HepG2 (cell line): ENCODE measurements at regions not wholly inside any gene's neighbourhood (a gene's known extent, or its start where the extent isn't known, plus 50 kb on each side); places are given as distances from the start of the nearest gene placed in this dataset.

ENCODE experiments used
- AHR ChIP-seq: IDR thresholded peaks from 2 replicates; pipeline ENCODE4 v1.6.1; 2018; ENCODE audit warnings: missing genetic modification reagents, missing compliant biosample characterization
- HIVEP1 ChIP-seq: sonication (generic); formaldehyde crosslinking; IDR thresholded peaks from 2 replicates; pipeline ENCODE4 v1.4.0; 2020; ENCODE audit warnings: mild to moderate bottlenecking, missing genetic modification reagents
- HOXA3 ChIP-seq: sonication (generic); formaldehyde crosslinking; IDR thresholded peaks from 2 replicates; pipeline ENCODE4 v1.5.0; 2020; ENCODE audit warnings: missing genetic modification reagents
- MEF2D ChIP-seq: sonication (generic); formaldehyde crosslinking; IDR thresholded peaks from 2 replicates; pipeline ENCODE4 v1.5.1; 2020; ENCODE audit warnings: mild to moderate bottlenecking, missing genetic modification reagents
- MYNN ChIP-seq: sonication (generic); formaldehyde crosslinking; IDR thresholded peaks from 2 replicates; pipeline ENCODE4 v1.4.0; 2020; ENCODE audit warnings: mild to moderate bottlenecking, low read depth, missing genetic modification reagents
- PLSCR1 ChIP-seq: sonication (generic); formaldehyde crosslinking; IDR thresholded peaks from 2 replicates; pipeline ENCODE4 v1.5.0; 2020; ENCODE audit warnings: missing genetic modification reagents, mild to moderate bottlenecking, borderline replicate concordance
- PRPF4 ChIP-seq: fragments of 200-400 bp; formaldehyde crosslinking; IDR thresholded peaks from 2 replicates; pipeline ENCODE4 v1.6.1; 2016; ENCODE audit warnings: low read length, low read depth; ENCODE audit not compliant: poor library complexity, severe bottlenecking
- RXRA ChIP-seq: sonication (generic); formaldehyde crosslinking; IDR thresholded peaks from 2 replicates; pipeline ENCODE4 v1.5.1; 2020; ENCODE audit warnings: missing genetic modification reagents
- SATB2 ChIP-seq: sonication (generic); formaldehyde crosslinking; IDR thresholded peaks from 2 replicates; pipeline ENCODE4 v1.5.0; 2020; ENCODE audit warnings: missing genetic modification reagents
- SYNCRIP ChIP-seq: fragments of 200-400 bp; formaldehyde crosslinking; IDR thresholded peaks from 2 replicates; pipeline ENCODE4 v1.6.1; 2018; ENCODE audit warnings: mild to moderate bottlenecking, low read depth, low read length; ENCODE audit not compliant: insufficient read depth
- ZBED4 ChIP-seq: sonication (generic); formaldehyde crosslinking; IDR thresholded peaks from 2 replicates; pipeline ENCODE4 v1.4.0; 2020; ENCODE audit warnings: missing genetic modification reagents, borderline replicate concordance
- ZNF17 ChIP-seq: sonication (generic); formaldehyde crosslinking; IDR thresholded peaks from 2 replicates; pipeline ENCODE4 v1.5.0; 2020; ENCODE audit warnings: mild to moderate bottlenecking, missing genetic modification reagents
- ZNF20 ChIP-seq: sonication (generic); formaldehyde crosslinking; IDR thresholded peaks from 2 replicates; pipeline ENCODE4 v1.4.0; 2020; ENCODE audit warnings: mild to moderate bottlenecking, moderate library complexity, missing genetic modification reagents
- ZNF232 ChIP-seq: sonication (generic); formaldehyde crosslinking; IDR thresholded peaks from 2 replicates; pipeline ENCODE4 v1.4.0; 2020; ENCODE audit warnings: missing genetic modification reagents, borderline replicate concordance
- ZNF432 ChIP-seq: sonication (generic); formaldehyde crosslinking; IDR thresholded peaks from 2 replicates; pipeline ENCODE4 v1.5.0; 2020; ENCODE audit warnings: missing genetic modification reagents, mild to moderate bottlenecking, borderline replicate concordance
- ZNF570 ChIP-seq: sonication (generic); formaldehyde crosslinking; IDR thresholded peaks from 2 replicates; pipeline ENCODE4 v1.4.0; 2020; ENCODE audit warnings: mild to moderate bottlenecking, missing genetic modification reagents, borderline replicate concordance
- ZNF788 ChIP-seq: sonication (generic); formaldehyde crosslinking; IDR thresholded peaks from 2 replicates; pipeline ENCODE4 v1.5.0; 2020; ENCODE audit warnings: mild to moderate bottlenecking, missing genetic modification reagents, borderline replicate concordance
- ZNF816 ChIP-seq: sonication (generic); formaldehyde crosslinking; IDR thresholded peaks from 2 replicates; pipeline ENCODE4 v1.8.0; 2022; ENCODE audit warnings: missing genetic modification reagents, mild to moderate bottlenecking, borderline replicate concordance
- TF ChIP-seq, protein P1 (sequence below): sonication (generic); formaldehyde crosslinking; IDR thresholded peaks from 2 replicates; pipeline ENCODE4 v1.9.0; 2022; ENCODE audit warnings: low read depth, missing genetic modification reagents
- TF ChIP-seq, protein P2 (sequence below): sonication (generic); formaldehyde crosslinking; IDR thresholded peaks from 2 replicates; pipeline ENCODE4 v1.5.1; 2020; ENCODE audit warnings: missing genetic modification reagents, mild to moderate bottlenecking, borderline replicate concordance

- no peak for TF ChIP-seq ZBED4
- TF ChIP-seq HIVEP1 (CRISPR knock-in tag): no peak
- TF ChIP-seq MYNN (CRISPR knock-in tag): no peak
- TF ChIP-seq RXRA (CRISPR knock-in tag): no peak
- no peak for TF ChIP-seq ZNF232 (CRISPR knock-in tag)
- no peak for TF ChIP-seq MEF2D (CRISPR knock-in tag)
- TF ChIP-seq AHR (CRISPR knock-in tag): no peak
- TF ChIP-seq HOXA3 (CRISPR knock-in tag): 0 out of 2 replicates have a peak, but pooled peaks have one; percentile 14
- TF ChIP-seq ZNF788: no peak
- no peak for TF ChIP-seq ZNF17 (CRISPR knock-in tag)
- TF ChIP-seq PRPF4: no peak
- TF ChIP-seq, protein P1, sequence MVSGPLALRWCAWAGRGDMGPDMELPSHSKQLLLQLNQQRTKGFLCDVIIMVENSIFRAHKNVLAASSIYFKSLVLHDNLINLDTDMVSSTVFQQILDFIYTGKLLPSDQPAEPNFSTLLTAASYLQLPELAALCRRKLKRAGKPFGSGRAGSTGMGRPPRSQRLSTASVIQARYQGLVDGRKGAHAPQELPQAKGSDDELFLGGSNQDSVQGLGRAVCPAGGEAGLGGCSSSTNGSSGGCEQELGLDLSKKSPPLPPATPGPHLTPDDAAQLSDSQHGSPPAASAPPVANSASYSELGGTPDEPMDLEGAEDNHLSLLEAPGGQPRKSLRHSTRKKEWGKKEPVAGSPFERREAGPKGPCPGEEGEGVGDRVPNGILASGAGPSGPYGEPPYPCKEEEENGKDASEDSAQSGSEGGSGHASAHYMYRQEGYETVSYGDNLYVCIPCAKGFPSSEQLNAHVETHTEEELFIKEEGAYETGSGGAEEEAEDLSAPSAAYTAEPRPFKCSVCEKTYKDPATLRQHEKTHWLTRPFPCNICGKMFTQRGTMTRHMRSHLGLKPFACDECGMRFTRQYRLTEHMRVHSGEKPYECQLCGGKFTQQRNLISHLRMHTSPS (CRISPR knock-in tag): no peak
- TF ChIP-seq ZNF570: no peak
- TF ChIP-seq, protein P2, sequence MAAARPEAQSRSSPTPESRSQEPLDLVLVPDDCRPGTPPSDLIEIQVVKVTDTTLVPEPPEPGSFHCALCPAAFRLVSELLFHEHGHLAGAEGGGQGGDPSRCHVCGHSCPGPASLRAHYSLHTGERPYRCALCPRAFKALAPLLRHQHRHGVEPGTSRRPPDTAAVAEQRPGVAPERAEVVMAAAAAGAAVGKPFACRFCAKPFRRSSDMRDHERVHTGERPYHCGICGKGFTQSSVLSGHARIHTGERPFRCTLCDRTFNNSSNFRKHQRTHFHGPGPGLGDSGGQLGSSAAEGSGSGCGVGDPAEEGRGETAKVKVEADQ (CRISPR knock-in tag): no peak
- no peak for TF ChIP-seq ZNF432
- no peak for TF ChIP-seq PLSCR1
- no peak for TF ChIP-seq SYNCRIP
- no peak for TF ChIP-seq ZNF816 (CRISPR knock-in tag)
- no peak for TF ChIP-seq SATB2 (CRISPR knock-in tag)
- TF ChIP-seq ZNF20 (CRISPR knock-in tag): no peak
Observed at GRCh38 chr1:219317762-219318353, 144.2 kb downstream of the LYPLAL1 start (continued).
